NCI-H2227 treated with DMSO at 0.1 percent for 48 hours (cell line): ENCODE measurements at regions not wholly inside any gene's neighbourhood (a gene's known extent, or its start where the extent isn't known, plus 50 kb on each side); places are given as distances from the start of the nearest gene placed in this dataset.
"Not testable (repeated sequence)": the region's sequence is repeated elsewhere in the genome, so short reads cannot be mapped to it uniquely, and the experiment has no call there.

ENCODE experiments used
- DNase-seq: peaks from one replicate; lab custom pipeline; 2025; lab: John Stamatoyannopoulos, UW

GRCh38 chr7:4319280-4319679 is 362.8 kb upstream of the FOXK1 start:
- no peak for DNase-seq

- DNase-seq, result no peak
Measured at GRCh38 chr7:4325732-4326131, 356.4 kb upstream of the FOXK1 start.

- DNase-seq, result no peak
Measured at GRCh38 chr7:4331711-4332110, 350.4 kb upstream of the FOXK1 start.

GRCh38 chr7:4338556-4338955 is 343.5 kb upstream of the FOXK1 start:
- no peak for DNase-seq

GRCh38 chr7:4343272-4344247 is 338.5 kb upstream of the FOXK1 start:
- DNase-seq, result no peak

GRCh38 chr7:4345004-4345403 is 337.1 kb upstream of the FOXK1 start:
- DNase-seq, result no peak

- DNase-seq, result no peak
Measured at GRCh38 chr7:4352069-4352468, 330.0 kb upstream of the FOXK1 start.

- DNase-seq, result no peak
Measured at GRCh38 chr7:4361774-4362173, 320.3 kb upstream of the FOXK1 start.

GRCh38 chr7:4383584-4383983 is 298.5 kb upstream of the FOXK1 start:
- DNase-seq, result no peak

- DNase-seq, result no peak
Measured at GRCh38 chr7:4386190-4386589, 295.9 kb upstream of the FOXK1 start.

GRCh38 chr7:4391103-4391502 is 291.0 kb upstream of the FOXK1 start:
- DNase-seq, result not testable (repeated sequence)

- no peak for DNase-seq
Measured at GRCh38 chr7:4394736-4395135, 287.4 kb upstream of the FOXK1 start.

GRCh38 chr7:4399121-4399520 is 283.0 kb upstream of the FOXK1 start:
- DNase-seq, result no peak

GRCh38 chr7:4399596-4399995 is 282.5 kb upstream of the FOXK1 start:
- no peak for DNase-seq

GRCh38 chr7:4406288-4407058 is 275.6 kb upstream of the FOXK1 start:
- DNase-seq, result no peak

GRCh38 chr7:4409946-4410345 is 272.1 kb upstream of the FOXK1 start:
- DNase-seq, result no peak

GRCh38 chr7:4416396-4417056 is 265.6 kb upstream of the FOXK1 start:
- DNase-seq, result peak; percentile 43

- DNase-seq, result no peak
Measured at GRCh38 chr7:4428526-4428925, 253.6 kb upstream of the FOXK1 start.

- DNase-seq, result no peak
Measured at GRCh38 chr7:4430227-4430626, 251.9 kb upstream of the FOXK1 start.

- DNase-seq, result no peak
Measured at GRCh38 chr7:4434306-4434705, 247.8 kb upstream of the FOXK1 start.

GRCh38 chr7:4436361-4436895 is 245.7 kb upstream of the FOXK1 start:
- DNase-seq, result no peak

GRCh38 chr7:4436936-4437335 is 245.2 kb upstream of the FOXK1 start:
- no peak for DNase-seq
